Mesendoderm (in vitro differentiated cells): ENCODE measurements at regions not wholly inside any gene's neighbourhood (a gene's known extent, or its start where the extent isn't known, plus 50 kb on each side); places are given as distances from the start of the nearest gene placed in this dataset. TPM values are rescaled to one million over a fixed set of nuclear protein-coding genes. Genes with fewer than 3 reads are reported as not detected.

Experiments used
- DNase-seq: peaks from one replicate; pipeline ENCODE4 v3.0.0; 2013
- H2AK5ac ChIP-seq: 2 replicates; pipeline ENCODE4 v1.6.1; 2013; ENCODE audit warnings: low read length, inconsistent platforms
- H2BK120ac ChIP-seq: 2 replicates; pipeline ENCODE4 v1.6.1; 2013; ENCODE audit warnings: low read depth, mild to moderate bottlenecking, low read length, moderate library complexity, mixed read lengths
- H2BK15ac ChIP-seq: replicated peaks from 2 replicates; pipeline ENCODE4 v1.6.1; 2013; ENCODE audit warnings: low read depth, mild to moderate bottlenecking, moderate library complexity
- H2BK5ac ChIP-seq: 2 replicates; pipeline ENCODE4 v1.6.1; 2013; ENCODE audit warnings: low read length, inconsistent platforms
- H3K18ac ChIP-seq: 2 replicates; pipeline ENCODE4 v1.6.1; 2013; ENCODE audit warnings: mild to moderate bottlenecking, low read length, mixed read lengths
- H3K23ac ChIP-seq: one replicate; pipeline ENCODE4 v1.6.1; 2013; ENCODE audit warnings: low read length
- H3K27ac ChIP-seq: 2 replicates; pipeline ENCODE4 v1.5.1; 2013; ENCODE audit warnings: low read depth, mild to moderate bottlenecking, inconsistent platforms, low read length, moderate library complexity
- H3K27me3 ChIP-seq: 2 replicates; pipeline ENCODE4 v1.6.1; 2013; ENCODE audit warnings: low read length, control low read depth, mild to moderate bottlenecking, inconsistent platforms; ENCODE audit not compliant: insufficient read depth, poor library complexity
- H3K36me3 ChIP-seq: 2 replicates; pipeline ENCODE4 v1.6.1; 2013; ENCODE audit warnings: low read length, inconsistent platforms; ENCODE audit not compliant: control insufficient read depth, insufficient read depth
- H3K4ac ChIP-seq: one replicate; pipeline ENCODE4 v1.6.1; 2013; ENCODE audit warnings: low read depth, mild to moderate bottlenecking, low read length, moderate library complexity
- H3K4me1 ChIP-seq: 2 replicates; pipeline ENCODE4 v1.6.1; 2013; ENCODE audit warnings: low read depth, low read length, inconsistent platforms; ENCODE audit not compliant: control insufficient read depth
- H3K4me2 ChIP-seq: 2 replicates; pipeline ENCODE4 v1.6.1; 2013; ENCODE audit warnings: low read length
- H3K4me3 ChIP-seq: 2 replicates; pipeline ENCODE4 v1.5.1; 2013; ENCODE audit warnings: mild to moderate bottlenecking, low read length
- H3K56ac ChIP-seq: one replicate; pipeline ENCODE4 v1.6.1; 2013; ENCODE audit warnings: low read length
- H3K79me1 ChIP-seq: 2 replicates; pipeline ENCODE4 v1.6.1; 2013; ENCODE audit warnings: low read length, inconsistent platforms
- H3K79me2 ChIP-seq: 2 replicates; pipeline ENCODE4 v1.6.1; 2013; ENCODE audit warnings: mild to moderate bottlenecking, low read length; ENCODE audit not compliant: control insufficient read depth, insufficient read depth
- H3K9ac ChIP-seq: 2 replicates; pipeline ENCODE4 v1.6.1; 2013; ENCODE audit warnings: low read length, inconsistent platforms
- H4K5ac ChIP-seq: one replicate; pipeline ENCODE4 v1.6.1; 2013; ENCODE audit warnings: low read length
- H4K8ac ChIP-seq: one replicate; pipeline ENCODE4 v1.6.1; 2013; ENCODE audit warnings: low read depth, mild to moderate bottlenecking, control low read depth, low read length, moderate library complexity
- WGBS: extraction: QIAGEN DNeasy Blood & Tissue Kit; methylation state at CpG from one replicate; pipeline ENCODE4 v1.1.7; 2013; ENCODE audit warnings: low lambda C conversion rate, missing lambda C conversion rate; ENCODE audit not compliant: insufficient coverage; ENCODE audit errors: extremely low coverage; 5-methylcytosine and 5-hydroxymethylcytosine counted together
- small RNA-seq: library from polyadenylated mRNA; stranded (forward); fragments of <200 nt; extraction: miRNeasy Mini kit (QIAGEN cat#:217004); gene quantifications from one replicate; pipeline ENCODE3, GENCODE V24; 2013; ENCODE audit not compliant: insufficient read depth

- H3K9ac ChIP-seq = no peak overlapping the region
- DNase-seq = peak; percentile 39
- no peak overlapping the region for H4K8ac ChIP-seq
- H2BK120ac ChIP-seq = no peak overlapping the region
- H3K79me2 ChIP-seq = no peaks in the 10 kb centered on the region
- H3K18ac ChIP-seq = no peak overlapping the region
- no peak overlapping the region for H2AK5ac ChIP-seq
- no peaks in the 10 kb centered on the region for H3K79me1 ChIP-seq
- WGBS = no CpG with 5 or more reads among the region's 10 CpGs
- no peak overlapping the region for H3K4me3 ChIP-seq
- no peak overlapping the region for H3K23ac ChIP-seq
- H2BK15ac ChIP-seq = no peak overlapping the region
- H3K4me1 ChIP-seq = peaks cover 9% of the 10 kb centered on the region
- H3K36me3 ChIP-seq = no peaks in the 10 kb centered on the region
- no peak overlapping the region for H3K27ac ChIP-seq
- H3K4ac ChIP-seq = no peak overlapping the region
- H3K56ac ChIP-seq = peak overlapping the region; percentile 20
- H4K5ac ChIP-seq = no peak overlapping the region
- no peaks in the 10 kb centered on the region for H3K27me3 ChIP-seq
- no peak overlapping the region for H3K4me2 ChIP-seq
- no peak overlapping the region for H2BK5ac ChIP-seq
These were observed 51.1 kb upstream of the PWP1 start for GRCh38 chr12:107634530-107634929.

DNA sequence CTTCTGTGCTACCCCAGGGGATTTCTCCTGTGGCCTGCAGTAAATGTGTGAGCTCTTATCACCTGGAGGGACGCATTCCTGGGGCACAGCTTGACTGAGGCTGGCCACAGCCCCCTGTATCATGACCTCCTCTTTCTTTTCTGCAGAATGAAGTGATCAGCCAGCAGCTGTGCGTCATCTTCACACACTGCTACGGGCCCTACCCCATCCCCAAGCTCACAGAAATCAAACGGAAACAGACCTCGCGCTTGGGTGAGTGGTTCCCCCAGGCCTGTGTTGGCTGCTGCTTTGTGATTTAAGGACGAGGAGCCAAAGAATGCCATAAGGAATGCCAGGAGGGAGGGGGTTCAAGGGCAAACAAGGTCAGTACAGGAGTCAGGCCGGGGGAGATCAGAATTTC lies 50.5 kb upstream of the PWP1 start:
- DNase-seq = peak; percentile 90
- Histone ChIP-seq H2BK5ac (no peak overlapping the region), H3K4me3 (no peak overlapping the region), H3K27me3 (no peaks in the 10 kb centered on the region), H3K4me2 (no peak overlapping the region), H3K9ac (no peak overlapping the region), H3K27ac (peak overlapping the region; percentile 5), H3K23ac (no peak overlapping the region), H2BK15ac (no peak overlapping the region), H2BK120ac (no peak overlapping the region), H3K4ac (no peak overlapping the region), H3K18ac (no peak overlapping the region), H3K4me1 (peaks cover 9% of the 10 kb centered on the region), H3K79me2 (no peaks in the 10 kb centered on the region), H2AK5ac (no peak overlapping the region), H4K5ac (no peak overlapping the region), H3K36me3 (no peaks in the 10 kb centered on the region), H3K56ac (no peak overlapping the region), H4K8ac (no peak overlapping the region), H3K79me1 (no peaks in the 10 kb centered on the region)
- no CpG with 5 or more reads among the region's 8 CpGs for WGBS

Small RNA genes lying in the stretch of these regions (small RNA-seq; reads per million reads assigned to genes)
- gene RF00284 (not detected), gene RNA5SP371 (not detected)
